ENCODE measurements at regions not wholly inside any gene's neighbourhood (a gene's known extent, or its start where the extent isn't known, plus 50 kb on each side); places are given as distances from the start of the nearest gene placed in this dataset.
"Not testable (repeated sequence)": the region's sequence is repeated elsewhere in the genome, so short reads cannot be mapped to it uniquely, and the experiment has no call there.

DNA sequence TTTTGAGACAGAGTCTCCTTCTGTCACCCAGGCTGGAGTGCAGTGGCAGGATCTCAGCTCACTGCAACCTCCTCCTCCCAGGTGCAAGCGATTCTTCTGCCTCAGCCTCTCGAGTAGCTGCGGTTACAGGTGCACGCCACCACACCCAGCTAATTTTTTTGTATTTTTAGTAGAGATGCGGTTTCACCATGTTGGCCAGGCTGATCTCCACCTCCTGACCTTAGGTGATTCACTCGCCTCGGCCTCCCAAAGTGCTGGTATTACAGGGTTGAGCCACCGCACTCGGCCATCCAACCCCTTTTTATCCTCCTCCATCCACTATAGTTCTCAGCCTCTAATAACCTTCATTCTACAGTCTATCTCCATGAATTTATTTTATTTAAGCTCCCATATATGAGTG lies 617.3 kb upstream of the EDIL3 start:
- TF ChIP-seq, protein P1, sequence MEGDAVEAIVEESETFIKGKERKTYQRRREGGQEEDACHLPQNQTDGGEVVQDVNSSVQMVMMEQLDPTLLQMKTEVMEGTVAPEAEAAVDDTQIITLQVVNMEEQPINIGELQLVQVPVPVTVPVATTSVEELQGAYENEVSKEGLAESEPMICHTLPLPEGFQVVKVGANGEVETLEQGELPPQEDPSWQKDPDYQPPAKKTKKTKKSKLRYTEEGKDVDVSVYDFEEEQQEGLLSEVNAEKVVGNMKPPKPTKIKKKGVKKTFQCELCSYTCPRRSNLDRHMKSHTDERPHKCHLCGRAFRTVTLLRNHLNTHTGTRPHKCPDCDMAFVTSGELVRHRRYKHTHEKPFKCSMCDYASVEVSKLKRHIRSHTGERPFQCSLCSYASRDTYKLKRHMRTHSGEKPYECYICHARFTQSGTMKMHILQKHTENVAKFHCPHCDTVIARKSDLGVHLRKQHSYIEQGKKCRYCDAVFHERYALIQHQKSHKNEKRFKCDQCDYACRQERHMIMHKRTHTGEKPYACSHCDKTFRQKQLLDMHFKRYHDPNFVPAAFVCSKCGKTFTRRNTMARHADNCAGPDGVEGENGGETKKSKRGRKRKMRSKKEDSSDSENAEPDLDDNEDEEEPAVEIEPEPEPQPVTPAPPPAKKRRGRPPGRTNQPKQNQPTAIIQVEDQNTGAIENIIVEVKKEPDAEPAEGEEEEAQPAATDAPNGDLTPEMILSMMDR (IDR thresholded peaks at IDR 0.05): not testable (repeated sequence)
- TF ChIP-seq POLR2A (IDR thresholded peaks at IDR 0.05): not testable (repeated sequence)
